OCI-LY7 (cell line): ENCODE measurements at regions not wholly inside any gene's neighbourhood (a gene's known extent, or its start where the extent isn't known, plus 50 kb on each side); places are given as distances from the start of the nearest gene placed in this dataset.

ENCODE experiments used
- BruUV-seq: library from RNA; stranded (reverse); fragments of 400-500 nt; replicated peaks from 2 replicates; lab custom pipeline; 2021; lab: Mats Ljungman, UMichigan
- CTCF ChIA-PET: fragments of 300-600 bp; sonication (Branson Sonifier 250); formaldehyde crosslinking; loops from one replicate; lab custom pipeline; 2022; ENCODE audit warnings: antibody characterized with exemption; ENCODE audit not compliant: unreplicated experiment; lab: Charles Lee
- POLR2A ChIA-PET: fragments of 300-600 bp; sonication (Branson Sonifier 250); formaldehyde crosslinking; loops from one replicate; lab custom pipeline; 2022; ENCODE audit warnings: antibody characterized with exemption; lab: Charles Lee
- DNase-seq: peaks from one replicate; pipeline ENCODE4 v3.0.0-alpha.2; 2015; ENCODE audit warnings: low spot score
- H2AFZ ChIP-seq: fragments of 200-600 bp; sonication (generic), shearing (Covaris generic); 2 replicates; pipeline ENCODE4 v1.6.1; 2014; ENCODE audit warnings: mild to moderate bottlenecking, antibody characterized with exemption, low read length, moderate library complexity
- H3K27ac ChIP-seq: fragments of 200-600 bp; sonication (generic); 2 replicates; pipeline ENCODE4 v1.5.1; 2014; ENCODE audit warnings: mixed run types, low read depth, mild to moderate bottlenecking, moderate library complexity, low read length, inconsistent platforms; ENCODE audit not compliant: poor library complexity, severe bottlenecking
- H3K36me3 ChIP-seq: fragments of 200-600 bp; sonication (generic); 2 replicates; pipeline ENCODE4 v1.6.1; 2014; ENCODE audit warnings: mild to moderate bottlenecking, antibody characterized with exemption, low read length, moderate library complexity, mixed read lengths; ENCODE audit not compliant: insufficient read depth
- H3K4me1 ChIP-seq: fragments of 200-600 bp; sonication (generic); 2 replicates; pipeline ENCODE4 v1.5.1; 2014; ENCODE audit warnings: mild to moderate bottlenecking, low read length; ENCODE audit not compliant: insufficient read depth, poor library complexity, severe bottlenecking
- H3K4me2 ChIP-seq: fragments of 200-600 bp; sonication (generic); 2 replicates; pipeline ENCODE4 v1.6.1; 2014; ENCODE audit warnings: mild to moderate bottlenecking, low read length
- H3K4me3 ChIP-seq: fragments of 200-600 bp; sonication (generic); 2 replicates; pipeline ENCODE4 v1.5.1; 2014; ENCODE audit warnings: mild to moderate bottlenecking, low read depth, low read length; ENCODE audit not compliant: poor library complexity, severe bottlenecking
- H3K79me2 ChIP-seq: fragments of 200-600 bp; sonication (generic); 2 replicates; pipeline ENCODE4 v1.6.1; 2016; ENCODE audit warnings: low read depth, mild to moderate bottlenecking, low read length, moderate library complexity, mixed read lengths; ENCODE audit not compliant: insufficient read depth
- H3K9me2 ChIP-seq: fragments of 200-600 bp; sonication (generic); 2 replicates; pipeline ENCODE4 v1.6.1; 2016; ENCODE audit warnings: mild to moderate bottlenecking, low read length, mixed read lengths; ENCODE audit not compliant: insufficient read depth
- H3K9me3 ChIP-seq: fragments of 200-600 bp; sonication (generic); 2 replicates; pipeline ENCODE4 v1.6.1; 2014; ENCODE audit warnings: mild to moderate bottlenecking, mixed run types, low read length, mixed read lengths
- H4K20me1 ChIP-seq: fragments of 200-600 bp; sonication (generic); 2 replicates; pipeline ENCODE4 v1.6.1; 2014; ENCODE audit warnings: mild to moderate bottlenecking, antibody characterized with exemption, low read length, moderate library complexity, mixed read lengths; ENCODE audit not compliant: insufficient read depth
- EZH2phosphoT487 ChIP-seq: fragments of 200-600 bp; sonication (generic); IDR thresholded peaks from 2 replicates; pipeline ENCODE4 v1.6.1; 2018; ENCODE audit warnings: low read depth, borderline replicate concordance, mild to moderate bottlenecking, mixed run types, antibody characterized with exemption, low read length, moderate library complexity, mixed read lengths
- intact Hi-C: fragments of 100-400 bp; cut with micrococcal nuclease; formaldehyde crosslinking; loops from one replicate; pipeline ENCODE4 v1.10.0; 2022; ENCODE audit not compliant: unreplicated experiment
- TF ChIP-seq, protein P1 (sequence below): fragments of 200-600 bp; sonication (generic); conservative IDR thresholded peaks from 2 replicates; pipeline ENCODE4 v1.5.1; 2014; ENCODE audit warnings: mild to moderate bottlenecking, antibody characterized with exemption, low read length, moderate library complexity, mixed read lengths

DNA sequence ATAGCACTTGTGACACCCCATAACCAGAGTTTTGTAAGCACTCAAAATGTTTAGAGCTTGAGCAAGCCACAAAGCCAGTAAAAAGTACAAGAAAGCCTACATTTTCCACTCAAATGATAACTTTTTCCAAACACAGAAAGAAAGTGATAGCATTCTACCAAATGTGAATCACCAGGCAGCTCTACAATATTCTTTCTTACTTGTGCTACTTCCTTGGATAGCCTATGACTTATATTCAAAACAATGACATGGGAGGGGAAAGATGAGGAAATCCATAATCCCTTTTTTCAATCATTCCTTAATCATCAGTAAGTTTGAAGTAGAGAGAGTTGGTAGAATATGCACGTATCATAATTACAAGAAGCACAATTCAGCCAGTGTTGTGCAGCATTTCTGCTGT, 650.8 kb upstream of the PCDH9 start:
- H2AFZ ChIP-seq, result no peak overlapping the region
- H3K27ac ChIP-seq, result no peak overlapping the region
- no peaks in the 10 kb centered on the region for H3K9me2 ChIP-seq
- BruUV-seq, result no TSS peak
- no peaks in the 10 kb centered on the region for H3K4me1 ChIP-seq
- H4K20me1 ChIP-seq, result no peaks in the 10 kb centered on the region
- no peaks in the 10 kb centered on the region for H3K36me3 ChIP-seq
- intact Hi-C loops, result no loop called here
- DNase-seq, result no peak
- ChIA-PET CTCF (no interaction called here), POLR2A (interaction anchor here (1.2 kb wide), 1 partner anchor 32 kb away, joined by 3 read pairs; no protein-coding TSS in a partner anchor)
- H3K79me2 ChIP-seq, result no peaks in the 10 kb centered on the region
- no peaks in the 10 kb centered on the region for H3K9me3 ChIP-seq
- H3K4me2 ChIP-seq, result no peak overlapping the region
- TF ChIP-seq, protein P1, sequence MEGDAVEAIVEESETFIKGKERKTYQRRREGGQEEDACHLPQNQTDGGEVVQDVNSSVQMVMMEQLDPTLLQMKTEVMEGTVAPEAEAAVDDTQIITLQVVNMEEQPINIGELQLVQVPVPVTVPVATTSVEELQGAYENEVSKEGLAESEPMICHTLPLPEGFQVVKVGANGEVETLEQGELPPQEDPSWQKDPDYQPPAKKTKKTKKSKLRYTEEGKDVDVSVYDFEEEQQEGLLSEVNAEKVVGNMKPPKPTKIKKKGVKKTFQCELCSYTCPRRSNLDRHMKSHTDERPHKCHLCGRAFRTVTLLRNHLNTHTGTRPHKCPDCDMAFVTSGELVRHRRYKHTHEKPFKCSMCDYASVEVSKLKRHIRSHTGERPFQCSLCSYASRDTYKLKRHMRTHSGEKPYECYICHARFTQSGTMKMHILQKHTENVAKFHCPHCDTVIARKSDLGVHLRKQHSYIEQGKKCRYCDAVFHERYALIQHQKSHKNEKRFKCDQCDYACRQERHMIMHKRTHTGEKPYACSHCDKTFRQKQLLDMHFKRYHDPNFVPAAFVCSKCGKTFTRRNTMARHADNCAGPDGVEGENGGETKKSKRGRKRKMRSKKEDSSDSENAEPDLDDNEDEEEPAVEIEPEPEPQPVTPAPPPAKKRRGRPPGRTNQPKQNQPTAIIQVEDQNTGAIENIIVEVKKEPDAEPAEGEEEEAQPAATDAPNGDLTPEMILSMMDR, result no peak
- TF ChIP-seq EZH2phosphoT487, result no peak
- H3K4me3 ChIP-seq, result no peak overlapping the region

DNA sequence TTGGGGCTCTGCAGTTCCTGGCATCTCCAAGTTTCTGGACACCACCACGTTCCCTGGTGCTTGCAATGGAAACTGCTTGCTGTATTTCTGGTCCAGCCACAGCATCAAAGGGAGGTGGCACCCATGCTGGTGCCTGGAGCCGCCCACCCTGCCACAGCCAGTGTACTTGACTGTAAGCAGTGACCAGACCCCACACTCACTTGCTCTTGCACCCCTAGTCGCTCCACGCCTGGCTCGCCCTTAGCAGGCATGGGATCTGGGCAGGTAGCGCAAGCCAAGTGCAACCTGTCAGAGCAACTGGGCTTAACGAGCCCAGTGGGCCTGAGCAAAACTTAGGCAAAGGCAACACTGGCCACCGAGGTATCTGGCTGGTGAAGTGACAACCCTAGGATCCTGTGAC, 648.2 kb upstream of the PCDH9 start:
- no peak overlapping the region for H3K27ac ChIP-seq
- H3K9me3 ChIP-seq, result no peaks in the 10 kb centered on the region
- H2AFZ ChIP-seq, result no peak overlapping the region
- no peak overlapping the region for H3K4me3 ChIP-seq
- ChIA-PET CTCF (no interaction called here), POLR2A (no interaction called here)
- H4K20me1 ChIP-seq, result no peaks in the 10 kb centered on the region
- no peak for TF ChIP-seq EZH2phosphoT487
- TF ChIP-seq, protein P1, result no peak
- H3K79me2 ChIP-seq, result no peaks in the 10 kb centered on the region
- no peaks in the 10 kb centered on the region for H3K36me3 ChIP-seq
- DNase-seq, result no peak
- H3K4me2 ChIP-seq, result no peak overlapping the region
- H3K9me2 ChIP-seq, result no peaks in the 10 kb centered on the region
- H3K4me1 ChIP-seq, result no peaks in the 10 kb centered on the region
- intact Hi-C loops, result no loop called here
- no TSS peak for BruUV-seq

DNA sequence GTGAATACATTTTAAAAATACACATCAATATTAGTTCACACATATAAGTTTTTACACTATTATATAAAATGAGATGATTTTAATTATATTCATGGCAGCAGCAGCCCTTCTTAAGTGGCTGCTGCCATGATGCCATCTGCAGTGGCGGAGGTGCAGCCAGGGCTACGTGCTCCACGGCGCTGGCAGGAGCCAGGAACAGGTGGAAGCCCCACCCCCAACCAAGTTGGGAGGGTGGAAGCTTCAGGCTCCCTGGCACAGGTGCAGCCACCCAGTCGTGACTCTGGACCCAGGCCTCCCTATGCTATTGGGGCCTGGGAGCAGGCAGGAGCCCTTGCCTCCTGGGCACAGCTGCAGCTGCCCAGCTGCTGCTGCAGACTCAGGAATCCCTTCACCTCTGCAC, 646.9 kb upstream of the PCDH9 start:
- Histone ChIP-seq H3K79me2 (no peaks in the 10 kb centered on the region), H3K4me3 (no peak overlapping the region), H3K4me1 (no peaks in the 10 kb centered on the region), H3K9me2 (no peaks in the 10 kb centered on the region), H3K9me3 (no peaks in the 10 kb centered on the region), H3K36me3 (no peaks in the 10 kb centered on the region), H3K4me2 (no peak overlapping the region), H2AFZ (no peak overlapping the region), H4K20me1 (no peaks in the 10 kb centered on the region), H3K27ac (no peak overlapping the region)
- BruUV-seq, result no TSS peak
- no peak for DNase-seq
- intact Hi-C loops, result no loop called here
- ChIA-PET POLR2A (no interaction called here), CTCF (no interaction called here)
- no peak for TF ChIP-seq EZH2phosphoT487
- TF ChIP-seq, protein P1, result no peak
